Caco-2 (cell line): ENCODE measurements at regions not wholly inside any gene's neighbourhood (a gene's known extent, or its start where the extent isn't known, plus 50 kb on each side); places are given as distances from the start of the nearest gene placed in this dataset.

Experiments used
- BruUV-seq: library from RNA; stranded (reverse); fragments of 400-500 nt; replicated peaks from 2 replicates; lab custom pipeline; 2021; lab: Mats Ljungman, UMichigan
- CTCF ChIA-PET: fragments of 300-600 bp; sonication (Branson Sonifier 250); formaldehyde crosslinking; loops from one replicate; lab custom pipeline; 2022; ENCODE audit warnings: antibody characterized with exemption; lab: Charles Lee
- POLR2A ChIA-PET: fragments of 300-600 bp; sonication (Branson Sonifier 250); formaldehyde crosslinking; loops from one replicate; lab custom pipeline; 2022; ENCODE audit warnings: antibody characterized with exemption; lab: Charles Lee
- DNase-seq, 2 experiments: peaks; one replicate each; pipeline versions ENCODE4 v3.0.0 to v3.0.0-alpha.2; 2020 to 2022
- H3K27me3 ChIP-seq: replicated peaks from 2 replicates; pipeline ENCODE4 v1.6.0; 2011; ENCODE audit warnings: low read length; ENCODE audit not compliant: control insufficient read depth, insufficient read depth
- H3K36me3 ChIP-seq: 2 replicates; pipeline ENCODE4 v1.5.1; 2011; ENCODE audit warnings: low read length; ENCODE audit not compliant: control insufficient read depth, insufficient read depth
- H3K4me1 ChIP-seq: fragments of 250-450 bp; sonication (Bioruptor Pico); 2 replicates; pipeline ENCODE4 v1.5.1; 2020; ENCODE audit warnings: mild to moderate bottlenecking
- H3K4me3 ChIP-seq: 2 replicates; pipeline ENCODE4 v1.5.1; 2011; ENCODE audit warnings: low read depth, mild to moderate bottlenecking, control low read depth, low read length
- H3K9me3 ChIP-seq: fragments of 250-450 bp; sonication (Bioruptor Pico); 2 replicates; pipeline ENCODE4 v1.5.1; 2020; ENCODE audit warnings: mild to moderate bottlenecking, moderate library complexity
- H3K27ac Mint-ChIP-seq: one replicate; pipeline ENCODE4 v1.8.0; 2022; ENCODE audit warnings: mixed read lengths; ENCODE audit not compliant: unreplicated experiment
- H3K27me3 Mint-ChIP-seq: one replicate; pipeline ENCODE4 v1.8.0; 2022; ENCODE audit warnings: mixed read lengths; ENCODE audit not compliant: insufficient read depth, unreplicated experiment
- H3K36me3 Mint-ChIP-seq: one replicate; pipeline ENCODE4 v1.8.0; 2022; ENCODE audit warnings: mild to moderate bottlenecking, mixed read lengths; ENCODE audit not compliant: insufficient read depth, unreplicated experiment
- H3K4me1 Mint-ChIP-seq: one replicate; pipeline ENCODE4 v1.8.0; 2022; ENCODE audit warnings: low read depth, mixed read lengths; ENCODE audit not compliant: unreplicated experiment
- H3K4me3 Mint-ChIP-seq: one replicate; pipeline ENCODE4 v1.8.0; 2022; ENCODE audit warnings: mild to moderate bottlenecking, moderate library complexity, mixed read lengths; ENCODE audit not compliant: unreplicated experiment
- H3K9me3 Mint-ChIP-seq: one replicate; pipeline ENCODE4 v1.8.0; 2022; ENCODE audit warnings: mixed read lengths; ENCODE audit not compliant: unreplicated experiment
- CTCF ChIP-seq, 2 experiments: fragments of 200-600 bp in 1 of 2; IDR thresholded peaks; 1 replicate in 1 of 2; 2 replicates in 1 of 2; pipeline versions ENCODE4 v1.5.1 to v1.8.0; 2011 to 2022; ENCODE audit warnings: antibody characterized with exemption in 1 of 2, control low read depth in 1 of 2, inconsistent platforms in 1 of 2, low read depth in 1 of 2, low read length in 1 of 2, mild to moderate bottlenecking in 1 of 2, moderate library complexity in 1 of 2; ENCODE audit not compliant: insufficient read depth in 1 of 2, severe bottlenecking in 1 of 2, unreplicated experiment in 1 of 2
- intact Hi-C: fragments of 100-400 bp; cut with micrococcal nuclease; formaldehyde crosslinking; loops from one replicate; pipeline ENCODE4 v1.10.0; 2022; ENCODE audit not compliant: unreplicated experiment

- Histone ChIP-seq H3K4me1 (no peaks in the 10 kb centered on the region), H3K36me3 (no peaks in the 10 kb centered on the region), H3K9me3 (peaks cover 7% of the 10 kb centered on the region; the same call in 1 of the 2 replicates), H3K27me3 (no peaks in the 10 kb centered on the region), H3K4me3 (no peak overlapping the region)
- Mint-ChIP-seq H3K9me3 (no peaks in the 10 kb centered on the region), H3K27ac (no peak overlapping the region), H3K4me1 (peaks cover 15% of the 10 kb centered on the region), H3K4me3 (no peak overlapping the region), H3K27me3 (no peaks in the 10 kb centered on the region), H3K36me3 (no peaks in the 10 kb centered on the region)
- ChIA-PET POLR2A (no interaction called here), CTCF (no interaction called here)
- TF ChIP-seq CTCF (IDR thresholded peaks at IDR 0.05; ENCODE audit: insufficient read depth in 1 of 2, low read depth in 1 of 2, low read length in 1 of 2, severe bottlenecking in 1 of 2, unreplicated experiment in 1 of 2) = no peak
- DNase-seq = no peak
- intact Hi-C loops = no loop called here
- BruUV-seq = no TSS peak
Observed at GRCh38 chr12:68477906-68478305, 132.8 kb upstream of the RAP1B start.

GRCh38 chr12:68478516-68479260 is 132.0 kb upstream of the RAP1B start:
- POLR2A ChIA-PET = no interaction called here
- Mint-ChIP-seq H3K27ac (no peak overlapping the region), H3K36me3 (no peaks in the 10 kb centered on the region), H3K9me3 (no peaks in the 10 kb centered on the region), H3K4me1 (peaks cover 15% of the 10 kb centered on the region), H3K27me3 (no peaks in the 10 kb centered on the region), H3K4me3 (no peak overlapping the region)
- Histone ChIP-seq H3K9me3 (peaks cover 7% of the 10 kb centered on the region; the same call in 1 of the 2 replicates), H3K4me3 (no peak overlapping the region), H3K36me3 (no peaks in the 10 kb centered on the region), H3K4me1 (no peaks in the 10 kb centered on the region), H3K27me3 (no peaks in the 10 kb centered on the region)
- intact Hi-C loops = no loop called here
- no peak for DNase-seq
- CTCF ChIA-PET = interaction anchor here (0.5 kb wide), 1 partner anchor 10 kb away, joined by 3 read pairs; no protein-coding TSS in a partner anchor
- TF ChIP-seq CTCF (IDR thresholded peaks at IDR 0.05; ENCODE audit: insufficient read depth in 1 of 2, low read depth in 1 of 2, low read length in 1 of 2, severe bottlenecking in 1 of 2, unreplicated experiment in 1 of 2) = no peak
- BruUV-seq = no TSS peak

GRCh38 chr12:68479261-68479895 is 131.3 kb upstream of the RAP1B start:
- H3K4me1 ChIP-seq = no peaks in the 10 kb centered on the region
- intact Hi-C loops = no loop called here
- DNase-seq = no peak
- no peaks in the 10 kb centered on the region for H3K36me3 ChIP-seq
- H3K27me3 Mint-ChIP-seq = no peaks in the 10 kb centered on the region
- H3K36me3 Mint-ChIP-seq = no peaks in the 10 kb centered on the region
- no peak for TF ChIP-seq CTCF (IDR thresholded peaks at IDR 0.05; ENCODE audit: insufficient read depth in 1 of 2, low read depth in 1 of 2, low read length in 1 of 2, severe bottlenecking in 1 of 2, unreplicated experiment in 1 of 2)
- H3K4me1 Mint-ChIP-seq = peaks cover 20% of the 10 kb centered on the region
- ChIA-PET CTCF (no interaction called here), POLR2A (no interaction called here)
- H3K27ac Mint-ChIP-seq = no peak overlapping the region
- no TSS peak for BruUV-seq
- peaks cover 7% of the 10 kb centered on the region; the same call in 1 of the 2 replicates for H3K9me3 ChIP-seq
- no peaks in the 10 kb centered on the region for H3K27me3 ChIP-seq
- no peak overlapping the region for H3K4me3 Mint-ChIP-seq
- H3K9me3 Mint-ChIP-seq = no peaks in the 10 kb centered on the region
- H3K4me3 ChIP-seq = no peak overlapping the region
